Fibroblast of mammary gland (primary cell): ENCODE measurements at regions not wholly inside any gene's neighbourhood (a gene's known extent, or its start where the extent isn't known, plus 50 kb on each side); places are given as distances from the start of the nearest gene placed in this dataset.

Experiments
- DNase-seq: peaks from one replicate; pipeline ENCODE4 v3.0.0-alpha.2; 2010; ENCODE audit warnings: low read depth
- H3K4me3 ChIP-seq: 2 replicates; pipeline ENCODE4 v1.5.1; 2011; ENCODE audit warnings: low read depth, mild to moderate bottlenecking, low read length, moderate library complexity; ENCODE audit not compliant: control insufficient read depth
- CTCF ChIP-seq: conservative IDR thresholded peaks from 2 replicates; pipeline ENCODE4 v1.5.1; 2011; ENCODE audit warnings: low read depth, low read length, inconsistent platforms; ENCODE audit not compliant: control insufficient read depth, insufficient read depth

- TF ChIP-seq CTCF = no peak
- DNase-seq = peak; percentile 74
- H3K4me3 ChIP-seq = peak overlapping the region; percentile 9
These were observed 241.0 kb downstream of the MYLK4 start for GRCh38 chr6:2509711-2510110.

- no peak overlapping the region for H3K4me3 ChIP-seq
- no peak for DNase-seq
- no peak for TF ChIP-seq CTCF
These were observed 242.7 kb downstream of the MYLK4 start for GRCh38 chr6:2508071-2508470.

- no peak for DNase-seq
- no peak for TF ChIP-seq CTCF
- H3K4me3 ChIP-seq = no peak overlapping the region
These were observed 243.1 kb downstream of the MYLK4 start for GRCh38 chr6:2507521-2508037.

- no peak for DNase-seq
- no peak overlapping the region for H3K4me3 ChIP-seq
- TF ChIP-seq CTCF = no peak
These were observed 243.7 kb downstream of the MYLK4 start for GRCh38 chr6:2507016-2507415.

- peak; percentile 46 for TF ChIP-seq CTCF
- DNase-seq = peak; percentile 33
- H3K4me3 ChIP-seq = no peak overlapping the region
These were observed 245.1 kb downstream of the MYLK4 start for GRCh38 chr6:2505624-2506023.

GRCh38 chr6:2504495-2505064 lies 246.1 kb downstream of the MYLK4 start:
- no peak for TF ChIP-seq CTCF
- no peak for DNase-seq
- H3K4me3 ChIP-seq = no peak overlapping the region
